HG03378 (cell line): ENCODE measurements at regions not wholly inside any gene's neighbourhood (a gene's known extent, or its start where the extent isn't known, plus 50 kb on each side); places are given as distances from the start of the nearest gene placed in this dataset.
"Not testable (repeated sequence)": the region's sequence is repeated elsewhere in the genome, so short reads cannot be mapped to it uniquely, and the experiment has no call there.

ENCODE experiments used
- ATAC-seq: cut with Tn5 transposase; IDR thresholded peaks from one replicate; pipeline ENCODE4 v1.9.1; 2021; ENCODE audit warnings: mild to moderate bottlenecking, moderate library complexity; ENCODE audit not compliant: unreplicated experiment

GRCh38 chr18:66440433-66440832 lies 163.5 kb downstream of the CDH19 start:
- no peak for ATAC-seq

- ATAC-seq = no peak
Measured at GRCh38 chr18:66439670-66440069, 164.2 kb downstream of the CDH19 start.

DNA sequence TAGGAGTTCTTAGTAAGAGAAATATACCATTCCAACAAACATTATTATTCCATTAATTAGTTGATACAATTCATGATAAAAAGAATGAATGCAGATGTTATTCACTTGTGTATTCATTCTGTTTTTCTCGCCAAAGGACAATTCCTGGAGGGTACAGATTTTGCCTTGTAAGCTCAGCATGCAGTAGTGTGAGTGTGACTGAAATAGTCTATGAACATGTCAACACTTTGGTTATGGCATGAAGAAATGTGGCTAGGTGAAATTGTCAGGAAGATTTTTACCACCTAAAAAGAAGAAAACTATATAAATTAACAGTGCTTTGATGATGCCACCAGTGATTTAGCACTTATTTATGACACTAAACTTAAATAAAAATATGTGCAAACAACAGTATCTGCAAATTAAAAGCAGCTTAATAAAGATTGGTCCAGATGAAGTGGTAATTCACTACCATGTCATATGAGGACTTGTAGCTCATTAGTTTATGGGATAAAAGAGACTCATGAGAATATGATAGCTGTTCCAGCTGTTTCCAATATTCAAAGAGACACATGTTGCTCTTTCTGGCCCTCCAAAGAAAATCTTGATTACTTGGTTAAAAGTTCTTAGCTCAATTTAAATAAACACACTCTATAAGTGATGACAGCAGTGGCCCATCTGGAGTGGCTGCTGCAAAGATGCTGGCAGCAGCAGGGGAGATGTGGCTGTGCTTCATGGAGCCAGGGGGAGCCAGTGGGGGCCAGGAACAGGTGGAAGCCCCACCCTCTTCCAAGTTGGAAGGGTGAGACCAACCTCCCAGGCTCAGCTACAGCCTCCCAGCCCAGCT lies 165.0 kb downstream of the CDH19 start:
- no peak for ATAC-seq

DNA sequence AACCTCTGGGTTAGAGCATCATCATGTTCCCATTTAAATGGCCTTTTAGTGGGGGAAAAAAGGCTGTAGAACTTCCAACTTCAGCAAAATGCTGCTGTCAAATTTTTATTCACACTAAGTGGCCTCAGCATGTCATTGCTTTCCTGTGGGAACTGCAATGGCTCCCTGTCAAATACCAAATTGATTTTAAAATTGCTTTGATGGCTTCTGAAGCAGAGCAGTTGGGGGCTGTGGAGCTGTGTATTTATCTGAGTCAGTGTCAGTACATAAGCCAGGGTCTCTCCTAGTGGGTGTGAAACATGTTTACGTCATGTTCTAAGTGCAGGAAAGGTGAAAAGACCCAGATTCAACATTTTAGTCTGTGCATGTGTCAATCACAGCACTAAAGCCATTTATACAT lies 171.3 kb downstream of the CDH19 start:
- no peak for ATAC-seq

GRCh38 chr18:66428795-66429194 lies 175.1 kb downstream of the CDH19 start:
- ATAC-seq = no peak

DNA sequence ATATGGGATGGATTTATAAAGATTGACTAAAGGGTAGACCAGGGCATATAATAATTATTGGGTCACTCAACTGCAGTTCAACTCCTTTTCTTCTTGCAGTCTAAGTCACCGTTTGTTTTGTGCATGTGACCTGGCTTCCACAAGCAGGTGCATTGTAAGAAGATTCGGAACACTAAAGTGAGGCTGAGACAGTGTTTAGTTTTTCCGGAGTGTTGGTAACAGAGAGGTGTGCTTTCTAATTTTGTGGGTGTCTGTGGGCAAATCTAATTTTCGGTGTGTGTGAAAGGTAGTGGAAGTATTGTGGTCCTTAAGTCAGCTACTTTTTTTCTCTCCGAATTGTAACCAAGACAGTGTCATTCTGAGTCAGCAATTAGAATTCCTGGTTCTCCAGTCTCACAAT lies 184.5 kb downstream of the CDH19 start:
- no peak for ATAC-seq

DNA sequence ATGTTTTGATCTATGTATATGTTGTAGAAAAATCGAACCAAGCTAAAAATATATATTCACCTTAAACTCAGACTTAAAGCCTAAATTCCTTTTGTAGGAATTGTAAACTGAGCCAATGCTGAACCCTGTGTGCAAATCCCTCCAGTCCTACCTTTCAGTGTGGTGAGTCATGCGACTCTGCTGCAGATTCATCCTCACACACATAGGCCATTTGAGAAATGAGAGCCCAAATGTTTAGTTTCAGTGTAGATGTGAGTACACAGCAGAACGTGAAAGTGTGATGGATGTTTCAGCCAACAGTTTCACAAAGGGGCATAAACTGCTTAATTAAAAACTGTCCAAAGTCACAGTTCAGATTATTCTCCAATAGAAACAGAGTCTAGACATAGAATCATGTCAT lies 193.2 kb downstream of the CDH19 start:
- ATAC-seq = no peak

DNA sequence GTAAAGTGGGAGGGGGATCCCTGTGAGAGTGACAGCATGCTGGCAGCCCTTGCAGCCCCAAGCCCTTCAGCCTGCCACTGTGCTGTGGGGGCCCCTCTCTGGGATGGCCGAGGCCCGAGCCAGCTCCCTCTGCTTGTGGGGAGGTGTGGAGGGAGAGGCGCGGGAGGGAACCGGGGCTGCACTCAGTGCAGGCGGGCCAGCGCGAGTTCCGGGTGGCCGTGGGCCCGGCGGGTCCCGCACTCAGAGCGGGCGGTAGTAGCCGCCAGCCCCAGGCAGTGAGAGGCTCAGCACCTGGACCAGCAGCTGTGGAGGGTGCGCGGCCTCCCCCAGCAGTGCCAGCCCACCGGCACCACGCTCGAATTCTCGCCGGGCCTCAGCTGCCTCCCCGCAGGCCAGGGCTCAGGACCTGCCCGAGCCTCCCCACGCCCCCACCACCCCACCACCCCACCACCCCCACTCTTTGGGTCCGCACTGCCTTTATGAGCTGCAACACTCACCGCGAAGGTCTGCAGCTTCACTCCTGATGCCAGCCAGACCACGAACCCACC lies 208.1 kb downstream of the CDH19 start:
- ATAC-seq = no peak

DNA sequence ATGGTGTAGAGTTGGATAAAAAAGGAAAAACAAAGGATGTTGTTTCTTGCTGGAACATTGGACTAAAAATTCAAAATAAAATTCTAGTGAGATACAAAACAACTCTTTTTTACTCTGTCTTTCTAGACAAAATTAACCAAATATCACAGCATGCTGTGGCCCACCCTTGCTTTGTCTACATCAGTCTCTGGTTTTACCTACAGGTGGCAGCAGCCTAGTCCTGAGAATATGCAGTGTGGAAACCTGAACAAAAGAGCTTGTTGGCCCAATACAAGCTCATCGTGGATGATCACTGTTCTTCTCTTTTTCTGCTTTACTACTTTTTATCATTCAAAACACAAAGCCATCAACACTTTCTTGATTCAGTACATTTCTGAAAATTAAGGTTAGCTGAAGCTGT lies 210.4 kb downstream of the CDH19 start:
- no peak for ATAC-seq

GRCh38 chr18:66377291-66377690 lies 226.6 kb downstream of the CDH19 start:
- ATAC-seq = no peak

- not testable (repeated sequence) for ATAC-seq
Measured at GRCh38 chr18:66375391-66375790, 228.5 kb downstream of the CDH19 start.

- no peak for ATAC-seq
Measured at GRCh38 chr18:66346833-66347588, 256.9 kb downstream of the CDH19 start.

GRCh38 chr18:66344227-66344626 lies 259.7 kb downstream of the CDH19 start:
- no peak for ATAC-seq

- no peak for ATAC-seq
Measured at GRCh38 chr18:66342577-66342976, 261.3 kb downstream of the CDH19 start.

- ATAC-seq = no peak
Measured at GRCh38 chr18:66334534-66334933, 269.4 kb downstream of the CDH19 start.

- ATAC-seq = no peak
Measured at GRCh38 chr18:66329716-66330115, 274.2 kb downstream of the CDH19 start.

DNA sequence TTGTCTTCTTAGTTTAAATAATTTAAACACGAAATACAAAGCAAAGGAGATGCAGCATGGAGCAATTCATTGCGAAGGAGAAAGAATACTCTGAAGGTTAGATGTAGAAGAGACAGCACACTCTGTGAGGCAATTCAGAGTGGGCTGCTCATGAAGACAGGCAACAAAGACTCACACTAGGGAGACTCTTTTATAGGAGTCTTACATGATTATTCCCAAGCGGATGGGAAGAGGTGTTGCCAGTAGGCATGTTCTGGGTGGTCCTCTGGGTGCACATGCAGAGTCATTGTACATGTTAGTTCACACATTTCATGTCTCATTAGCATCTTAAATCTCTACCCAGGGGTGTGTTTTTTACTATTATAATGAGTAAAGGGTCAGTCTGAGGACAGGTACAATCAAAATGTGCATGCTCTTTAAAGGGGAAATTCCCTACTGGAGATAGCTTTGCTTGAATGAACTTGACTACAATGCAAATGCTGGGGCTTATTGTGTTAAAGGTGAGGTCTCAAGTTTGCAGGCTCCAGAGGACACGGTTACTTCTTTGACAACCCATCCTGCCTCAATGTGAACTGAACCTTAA lies 275.5 kb downstream of the CDH19 start:
- no peak for ATAC-seq

GRCh38 chr18:66325251-66325650 lies 278.6 kb downstream of the CDH19 start:
- no peak for ATAC-seq

- ATAC-seq = no peak
Measured at GRCh38 chr18:66324616-66325015, 279.3 kb downstream of the CDH19 start.

DNA sequence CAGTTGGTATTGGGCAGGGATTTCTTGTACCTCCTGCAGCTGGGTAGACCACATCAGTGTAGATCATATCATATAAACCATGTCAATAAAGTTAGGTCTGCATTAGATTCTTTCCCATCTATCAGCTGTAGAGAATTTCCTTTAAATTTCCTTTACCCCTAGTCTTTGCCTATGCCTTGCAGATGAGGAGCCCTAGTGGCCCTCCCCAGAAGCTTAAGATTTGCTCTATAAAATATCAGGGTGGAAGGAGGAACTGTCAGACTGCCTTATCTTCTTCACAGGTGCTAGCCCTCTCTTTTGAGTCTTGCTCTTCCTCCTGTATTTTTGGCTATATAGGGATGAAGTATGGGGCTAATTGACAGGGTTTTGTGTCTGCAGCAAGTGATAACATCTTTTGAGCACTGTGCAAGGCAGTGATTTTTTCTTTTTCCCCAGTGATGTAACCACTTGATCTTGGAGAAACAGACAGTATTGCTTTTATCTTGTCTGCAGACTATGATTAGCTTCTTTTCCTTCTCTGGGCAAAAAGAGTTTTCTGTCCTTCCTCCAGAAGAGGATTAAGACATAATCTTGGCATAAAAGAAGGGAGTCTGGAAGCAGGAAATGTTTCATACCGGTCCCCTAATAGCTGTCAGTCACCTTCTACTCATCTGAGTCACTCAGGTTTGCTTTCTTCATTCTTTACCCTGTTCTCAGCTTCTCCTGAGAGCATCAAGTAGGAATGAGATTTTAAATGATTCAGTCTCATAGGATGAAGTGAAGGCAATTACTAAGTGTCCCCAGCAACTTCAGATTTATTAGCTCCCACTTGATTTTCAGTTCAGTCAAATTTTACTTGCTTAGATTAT lies 286.4 kb downstream of the CDH19 start:
- no peak for ATAC-seq

DNA sequence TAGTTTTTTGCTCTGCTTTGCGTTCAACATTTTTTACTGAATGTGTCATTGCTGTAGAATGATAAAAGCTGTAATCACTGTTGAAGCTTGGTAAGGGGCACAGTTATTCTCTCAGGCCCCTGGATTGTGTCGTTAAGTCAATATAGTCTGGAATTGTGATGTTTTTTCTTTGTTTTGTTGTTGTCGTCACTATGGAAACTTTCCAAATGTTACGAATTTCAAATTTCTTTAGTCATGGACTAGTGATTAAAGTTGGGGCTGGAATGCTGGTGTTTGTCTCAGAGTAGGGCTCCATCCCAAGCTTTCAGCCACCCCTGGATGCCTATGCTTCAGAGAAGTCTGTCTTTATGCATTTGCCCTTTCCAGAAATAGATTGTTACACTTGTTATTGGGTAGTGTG lies 287.2 kb downstream of the CDH19 start:
- ATAC-seq = no peak
